ENCODE measurements at regions not wholly inside any gene's neighbourhood (a gene's known extent, or its start where the extent isn't known, plus 50 kb on each side); places are given as distances from the start of the nearest gene placed in this dataset.
"Not testable (repeated sequence)": the region's sequence is repeated elsewhere in the genome, so short reads cannot be mapped to it uniquely, and the experiment has no call there.

- TF ChIP-seq, protein P1, sequence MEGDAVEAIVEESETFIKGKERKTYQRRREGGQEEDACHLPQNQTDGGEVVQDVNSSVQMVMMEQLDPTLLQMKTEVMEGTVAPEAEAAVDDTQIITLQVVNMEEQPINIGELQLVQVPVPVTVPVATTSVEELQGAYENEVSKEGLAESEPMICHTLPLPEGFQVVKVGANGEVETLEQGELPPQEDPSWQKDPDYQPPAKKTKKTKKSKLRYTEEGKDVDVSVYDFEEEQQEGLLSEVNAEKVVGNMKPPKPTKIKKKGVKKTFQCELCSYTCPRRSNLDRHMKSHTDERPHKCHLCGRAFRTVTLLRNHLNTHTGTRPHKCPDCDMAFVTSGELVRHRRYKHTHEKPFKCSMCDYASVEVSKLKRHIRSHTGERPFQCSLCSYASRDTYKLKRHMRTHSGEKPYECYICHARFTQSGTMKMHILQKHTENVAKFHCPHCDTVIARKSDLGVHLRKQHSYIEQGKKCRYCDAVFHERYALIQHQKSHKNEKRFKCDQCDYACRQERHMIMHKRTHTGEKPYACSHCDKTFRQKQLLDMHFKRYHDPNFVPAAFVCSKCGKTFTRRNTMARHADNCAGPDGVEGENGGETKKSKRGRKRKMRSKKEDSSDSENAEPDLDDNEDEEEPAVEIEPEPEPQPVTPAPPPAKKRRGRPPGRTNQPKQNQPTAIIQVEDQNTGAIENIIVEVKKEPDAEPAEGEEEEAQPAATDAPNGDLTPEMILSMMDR (IDR thresholded peaks at IDR 0.05) = not testable (repeated sequence)
- TF ChIP-seq POLR2A (IDR thresholded peaks at IDR 0.05) = not testable (repeated sequence)
Measured at GRCh38 chr3:153248835-153249234, 86.8 kb downstream of the RAP2B start.

Data from heart left ventricle (tissue), 13 donors.